Panc1 (cell line): ENCODE measurements at regions not wholly inside any gene's neighbourhood (a gene's known extent, or its start where the extent isn't known, plus 50 kb on each side); places are given as distances from the start of the nearest gene placed in this dataset.

Source experiments
- ATAC-seq: fragments of 200-7000 bp; cut with Tn5 transposase; 2 replicates; pipeline ENCODE4 v1.9.1; 2020; ENCODE audit warnings: mild to moderate bottlenecking, moderate library complexity
- BruUV-seq: library from RNA; stranded (reverse); fragments of 400-500 nt; replicated peaks from 2 replicates; lab custom pipeline; 2021; lab: Mats Ljungman, UMichigan
- CTCF ChIA-PET: fragments of 300-600 bp; sonication (Branson Sonifier 250); formaldehyde crosslinking; loops from one replicate; lab custom pipeline; 2022; ENCODE audit warnings: antibody characterized with exemption; lab: Charles Lee
- POLR2A ChIA-PET: fragments of 300-600 bp; sonication (Branson Sonifier 250); formaldehyde crosslinking; loops from one replicate; lab custom pipeline; 2022; ENCODE audit warnings: antibody characterized with exemption; lab: Charles Lee
- DNase-seq: peaks from one replicate; pipeline ENCODE4 v3.0.0-alpha.2; 2010; ENCODE audit warnings: low read depth, low spot score
- H3K27ac ChIP-seq: 2 replicates; pipeline ENCODE4 v1.5.1; 2011; ENCODE audit warnings: mild to moderate bottlenecking, low read length, inconsistent platforms
- H3K27me3 ChIP-seq: fragments of 200-500 bp; sonication (Bioruptor generic); 2 replicates; pipeline ENCODE4 v1.6.0; 2014; ENCODE audit warnings: low read length, inconsistent platforms; ENCODE audit not compliant: control insufficient read depth, insufficient read depth
- H3K36me3 ChIP-seq: fragments of 200-500 bp; sonication (Bioruptor generic); 2 replicates; pipeline ENCODE4 v1.5.1; 2014; ENCODE audit warnings: inconsistent platforms, mild to moderate bottlenecking, low read length, moderate library complexity; ENCODE audit not compliant: control insufficient read depth, insufficient read depth
- H3K4me1 ChIP-seq: 2 replicates; pipeline ENCODE4 v1.5.1; 2011; ENCODE audit warnings: inconsistent platforms, mild to moderate bottlenecking, low read length, moderate library complexity; ENCODE audit not compliant: control insufficient read depth, insufficient read depth
- H3K4me3 ChIP-seq, 2 experiments: 2 replicates each; pipeline ENCODE4 v1.5.1; 2011 to 2012; ENCODE audit warnings: low read depth in 2 of 2, low read length in 2 of 2, mild to moderate bottlenecking in 2 of 2, inconsistent platforms in 1 of 2, moderate library complexity in 1 of 2
- H3K9me3 ChIP-seq: fragments of 200-500 bp; sonication (Bioruptor generic); 2 replicates; pipeline ENCODE4 v1.5.1; 2014; ENCODE audit warnings: low read depth, mild to moderate bottlenecking, inconsistent platforms, low read length, moderate library complexity; ENCODE audit not compliant: control insufficient read depth, insufficient read depth
- CTCF ChIP-seq: fragments of 450-650 bp; IDR thresholded peaks from 2 replicates; pipeline ENCODE4 v1.5.1; 2017; ENCODE audit warnings: mild to moderate bottlenecking
- POLR2AphosphoS5 ChIP-seq: IDR thresholded peaks from 2 replicates; pipeline ENCODE4 v1.6.1; 2012; ENCODE audit warnings: mild to moderate bottlenecking, low read depth, low read length, moderate library complexity
- REST ChIP-seq, 2 experiments: IDR thresholded peaks; 2 replicates each; pipeline ENCODE4 v1.6.1; 2011 to 2012; ENCODE audit warnings: low read depth in 2 of 2, control low read depth in 1 of 2, low read length in 1 of 2, mild to moderate bottlenecking in 1 of 2, moderate library complexity in 1 of 2; ENCODE audit not compliant: insufficient read depth in 1 of 2
- SIN3A ChIP-seq: IDR thresholded peaks from 2 replicates; pipeline ENCODE4 v1.6.1; 2012; ENCODE audit warnings: low read depth, mild to moderate bottlenecking, low read length, moderate library complexity, borderline replicate concordance; ENCODE audit not compliant: insufficient read depth
- TCF7L2 ChIP-seq: IDR thresholded peaks from 2 replicates; pipeline ENCODE4 v1.6.1; 2011; ENCODE audit warnings: mild to moderate bottlenecking, low read depth, low read length, inconsistent platforms
- in situ Hi-C: cut with HindIII; loops from 2 replicates; pipeline ENCODE4 v1.10.0; 2016; ENCODE audit warnings: low sequenced_read_pairs, low pct_unique_long_range_greater_than_20kb
- intact Hi-C: fragments of 100-400 bp; cut with micrococcal nuclease; formaldehyde crosslinking; loops from one replicate; pipeline ENCODE4 v1.10.0; 2022; ENCODE audit not compliant: unreplicated experiment

GRCh38 chr4:10875144-10875799 lies 190.7 kb upstream of the CLNK start:
- Histone ChIP-seq H3K9me3 (no peaks in the 10 kb centered on the region), H3K4me1 (no peaks in the 10 kb centered on the region), H3K4me3 (no peak overlapping the region), H3K36me3 (no peaks in the 10 kb centered on the region), H3K27ac (no peak overlapping the region), H3K27me3 (no peaks in the 10 kb centered on the region)
- no TSS peak for BruUV-seq
- ATAC-seq (no peak), DNase-seq (no peak)
- in situ Hi-C loops (no loop called here), intact Hi-C loops (no loop called here)
- ChIA-PET POLR2A (no interaction called here), CTCF (no interaction called here)
- TF ChIP-seq CTCF (no peak), REST (IDR thresholded peaks at IDR 0.05; ENCODE audit: insufficient read depth in 1 of 2, low read depth in 2 of 2, low read length in 1 of 2) (no peak), POLR2AphosphoS5 (no peak), TCF7L2 (no peak), SIN3A (no peak)

- no peaks in the 10 kb centered on the region for H3K36me3 ChIP-seq
- no peak for ATAC-seq
- intact Hi-C loops, result no loop called here
- no peak for TF ChIP-seq CTCF
- H3K4me1 ChIP-seq, result no peaks in the 10 kb centered on the region
- no peaks in the 10 kb centered on the region for H3K9me3 ChIP-seq
- H3K27ac ChIP-seq, result no peak overlapping the region
- H3K4me3 ChIP-seq, result no peak overlapping the region
- H3K27me3 ChIP-seq, result no peaks in the 10 kb centered on the region
- CTCF ChIA-PET, result no interaction called here
- in situ Hi-C loops, result no loop called here
- POLR2A ChIA-PET, result no interaction called here
- no peak for DNase-seq
- BruUV-seq, result no TSS peak
Measured at GRCh38 chr4:10873809-10874208, 189.2 kb upstream of the CLNK start.
